Endothelial cell of umbilical vein (primary cell): ENCODE measurements at regions not wholly inside any gene's neighbourhood (a gene's known extent, or its start where the extent isn't known, plus 50 kb on each side); places are given as distances from the start of the nearest gene placed in this dataset.
A peak's percentile ranks its signal among the peaks of the same experiment; 100 is the strongest.

Source experiments
- BruUV-seq: library from RNA; stranded (reverse); fragments of 400-500 nt; replicated peaks from 2 replicates; lab custom pipeline; 2021; lab: Mats Ljungman, UMichigan
- CTCF ChIA-PET: fragments of 300-600, 350-600 bp; sonication (Branson Sonifier 250); formaldehyde crosslinking; loops from one replicate; lab custom pipeline; 2021; ENCODE audit warnings: antibody characterized with exemption, inconsistent platforms; lab: Charles Lee
- POLR2A ChIA-PET: fragments of 300-600, 350-600 bp; sonication (Branson Sonifier 250); formaldehyde crosslinking; loops from one replicate; lab custom pipeline; 2021; ENCODE audit warnings: antibody characterized with exemption, inconsistent platforms; lab: Charles Lee
- DNase-seq: peaks from one replicate; pipeline ENCODE4 v3.0.0-alpha.2; 2011; ENCODE audit warnings: low read depth, low spot score
- FAIRE-seq: peaks from 2 replicates; lab custom pipeline; 2011; peaks lifted over from hg19 to GRCh38; lab: Jason Lieb, UNC
- H2AFZ ChIP-seq: 2 replicates; pipeline ENCODE4 v1.6.0; 2012; ENCODE audit warnings: low read depth, low read length, control low read depth, inconsistent platforms
- H3K27ac ChIP-seq: 2 replicates; pipeline ENCODE4 v1.5.1; 2011; ENCODE audit warnings: low read depth, mild to moderate bottlenecking, control low read depth, low read length, moderate library complexity; ENCODE audit not compliant: insufficient read depth
- H3K27me3 ChIP-seq, 2 experiments: 2 replicates each; pipeline versions ENCODE4 v1.6.0 to v1.6.1; 2011; ENCODE audit warnings: low read length in 2 of 2, mixed read lengths in 1 of 2; ENCODE audit not compliant: control insufficient read depth in 2 of 2, insufficient read depth in 2 of 2
- H3K36me3 ChIP-seq, 2 experiments: 2 replicates in 1 of 2; 3 replicates in 1 of 2; pipeline ENCODE4 v1.5.1; 2011; ENCODE audit warnings: low read length in 2 of 2, mild to moderate bottlenecking in 1 of 2, moderate library complexity in 1 of 2; ENCODE audit not compliant: control insufficient read depth in 2 of 2, insufficient read depth in 2 of 2; ENCODE audit errors: extremely low read depth in 1 of 2
- H3K4me1 ChIP-seq: 3 replicates; pipeline ENCODE4 v1.5.1; 2011; ENCODE audit warnings: mild to moderate bottlenecking, low read length; ENCODE audit not compliant: control insufficient read depth, insufficient read depth; ENCODE audit errors: extremely low read depth
- H3K4me2 ChIP-seq: 2 replicates; pipeline ENCODE4 v1.6.1; 2011; ENCODE audit warnings: low read length, control low read depth, mixed read lengths; ENCODE audit not compliant: insufficient read depth
- H3K4me3 ChIP-seq, 3 experiments: fragments of 200-600 bp in 1 of 3; sonication (generic), shearing (Covaris generic) in 1 of 3; replicated peaks in 1 of 3; 2 replicates each; pipeline ENCODE4 v1.5.1; 2011 to 2016; ENCODE audit warnings: control low read depth in 3 of 3, low read length in 3 of 3, mild to moderate bottlenecking in 2 of 3, inconsistent platforms in 1 of 3, low read depth in 1 of 3, moderate library complexity in 1 of 3; ENCODE audit not compliant: insufficient read depth in 1 of 3
- H3K79me2 ChIP-seq: 2 replicates; pipeline ENCODE4 v1.6.0; 2012; ENCODE audit warnings: low read length, inconsistent platforms; ENCODE audit not compliant: control insufficient read depth, insufficient read depth
- H3K9ac ChIP-seq: replicated peaks from 2 replicates; pipeline ENCODE3; 2011; ENCODE audit warnings: low read length, control low read depth; ENCODE audit not compliant: insufficient read depth; ENCODE audit errors: extremely low read depth
- H3K9me1 ChIP-seq: replicated peaks from 3 replicates; pipeline ENCODE4 v1.6.0; 2011; ENCODE audit warnings: mild to moderate bottlenecking, low read length; ENCODE audit not compliant: control insufficient read depth, insufficient read depth; ENCODE audit errors: extremely low read depth
- H3K9me3 ChIP-seq: replicated peaks from 2 replicates; pipeline ENCODE4 v1.5.1; 2012; ENCODE audit warnings: low read length, inconsistent platforms; ENCODE audit not compliant: control insufficient read depth, insufficient read depth
- H4K20me1 ChIP-seq: replicated peaks from 2 replicates; pipeline ENCODE3; 2011; ENCODE audit warnings: mild to moderate bottlenecking, low read length; ENCODE audit not compliant: control insufficient read depth, insufficient read depth; ENCODE audit errors: extremely low read depth
- CTCF ChIP-seq, 2 donors: IDR thresholded peaks; 1 replicate in 1 of 2; 2 replicates in 1 of 2; pipeline ENCODE4 v1.5.1; 2011; ENCODE audit warnings: low read length in 2 of 2, mild to moderate bottlenecking in 2 of 2, moderate library complexity in 2 of 2, control low read depth in 1 of 2, inconsistent platforms in 1 of 2, low read depth in 1 of 2; ENCODE audit not compliant: insufficient read depth in 1 of 2; ENCODE audit errors: extremely low read depth in 1 of 2
- EZH2 ChIP-seq: IDR thresholded peaks from 2 replicates; pipeline ENCODE4 v1.6.1; 2012; ENCODE audit warnings: borderline replicate concordance, low read depth, mild to moderate bottlenecking, moderate library complexity, low read length, inconsistent platforms; ENCODE audit not compliant: severe bottlenecking
- FOS ChIP-seq: IDR thresholded peaks from 2 replicates; pipeline ENCODE4 v1.6.1; 2011; ENCODE audit warnings: mild to moderate bottlenecking, low read length, moderate library complexity, borderline replicate concordance; ENCODE audit not compliant: insufficient read depth
- GATA2 ChIP-seq: IDR thresholded peaks from 2 replicates; pipeline ENCODE4 v1.7.0; 2011; ENCODE audit warnings: low read depth, mild to moderate bottlenecking, moderate library complexity, mixed read lengths, low read length; ENCODE audit not compliant: insufficient read length, insufficient read depth
- JUN ChIP-seq: IDR thresholded peaks from 2 replicates; pipeline ENCODE4 v1.6.1; 2011; ENCODE audit warnings: borderline replicate concordance, low read depth; ENCODE audit not compliant: insufficient read length, insufficient read depth
- MAX ChIP-seq: IDR thresholded peaks from 2 replicates; pipeline ENCODE4 v1.6.1; 2011; ENCODE audit not compliant: insufficient read depth, insufficient read length
- MYC ChIP-seq: IDR thresholded peaks from one replicate; pipeline ENCODE4 v1.6.1; 2011; ENCODE audit warnings: mild to moderate bottlenecking, low read depth, low read length
- POLR2A ChIP-seq: IDR thresholded peaks from 2 replicates; pipeline ENCODE4 v1.6.1; 2012; ENCODE audit warnings: low read depth, mild to moderate bottlenecking, control low read depth, low read length
- POLR2AphosphoS5 ChIP-seq: IDR thresholded peaks from 2 replicates; pipeline ENCODE4 v1.6.1; 2012; ENCODE audit warnings: low read depth, mild to moderate bottlenecking, control low read depth, low read length, moderate library complexity; ENCODE audit not compliant: insufficient read depth
- dilution Hi-C: fragments of 300-500 bp; cut with MboI; formaldehyde crosslinking; loops from one replicate; pipeline ENCODE4 v1.15.0; 2019; ENCODE audit warnings: low sequenced_read_pairs; ENCODE audit not compliant: extremely low pct_ligation_motif_present
- intact Hi-C: fragments of 100-400 bp; cut with micrococcal nuclease; formaldehyde crosslinking; loops from one replicate; pipeline ENCODE4 v1.10.0; 2022

- peaks cover 24% of the 10 kb centered on the region for H3K4me1 ChIP-seq
- H2AFZ ChIP-seq, result no peak overlapping the region
- no peak overlapping the region for H3K27ac ChIP-seq
- ChIA-PET CTCF (interaction anchor here (1.0 kb wide), 1 partner anchor 15 kb away, joined by 3 read pairs; no protein-coding TSS in a partner anchor), POLR2A (no interaction called here)
- H3K79me2 ChIP-seq, result no peaks in the 10 kb centered on the region
- intact Hi-C loops (no loop called here), dilution Hi-C loops (no loop called here)
- H3K9me1 ChIP-seq, result no peaks in the 10 kb centered on the region
- no peaks in the 10 kb centered on the region for H3K9me3 ChIP-seq
- H4K20me1 ChIP-seq, result no peaks in the 10 kb centered on the region
- H3K4me2 ChIP-seq, result no peak overlapping the region
- BruUV-seq, result no TSS peak
- H3K36me3 ChIP-seq, result no peaks in the 10 kb centered on the region
- H3K4me3 ChIP-seq, result no peak overlapping the region
- DNase-seq (no peak), FAIRE-seq (no peak)
- no peaks in the 10 kb centered on the region for H3K27me3 ChIP-seq
- TF ChIP-seq EZH2 (no peak), GATA2 (no peak)
- H3K9ac ChIP-seq, result no peak overlapping the region
Observed at GRCh38 chr17:63274146-63274545, 172.0 kb downstream of the CYB561 start.

GRCh38 chr17:63275318-63275970, 170.7 kb downstream of the CYB561 start:
- no peak overlapping the region for H3K4me2 ChIP-seq
- intact Hi-C loops, result no loop called here
- H4K20me1 ChIP-seq, result no peaks in the 10 kb centered on the region
- BruUV-seq, result no TSS peak
- ChIA-PET POLR2A (no interaction called here), CTCF (interaction anchor here (0.7 to 1.7 kb wide), 9 partner anchors 9 to 193 kb away, joined by 3 to 9 read pairs (median 4); no protein-coding TSS in a partner anchor)
- no peaks in the 10 kb centered on the region for H3K9me3 ChIP-seq
- peaks cover 36% of the 10 kb centered on the region for H3K4me1 ChIP-seq
- FAIRE-seq, result peak; percentile 95
- no peaks in the 10 kb centered on the region for H3K36me3 ChIP-seq
- H3K79me2 ChIP-seq, result no peaks in the 10 kb centered on the region
- no peaks in the 10 kb centered on the region for H3K27me3 ChIP-seq
- no peak overlapping the region for H3K4me3 ChIP-seq
- H2AFZ ChIP-seq, result no peak overlapping the region
- peak; percentile 90 for DNase-seq
- TF ChIP-seq MYC (no peak), GATA2 (no peak), EZH2 (no peak), JUN (peak; percentile 100), POLR2AphosphoS5 (peak; percentile 80), POLR2A (no peak), FOS (peak; percentile 99), CTCF (IDR thresholded peaks at IDR 0.05; ENCODE audit: extremely low read depth in 1 of 2, insufficient read depth in 1 of 2, low read depth in 1 of 2, low read length in 2 of 2) (no peak), MAX (no peak)
- H3K9ac ChIP-seq, result no peak overlapping the region
- H3K27ac ChIP-seq, result peak overlapping the region; percentile 57
- dilution Hi-C loops, result no loop called here
- H3K9me1 ChIP-seq, result no peaks in the 10 kb centered on the region
